ENCODE measurements at regions not wholly inside any gene's neighbourhood (a gene's known extent, or its start where the extent isn't known, plus 50 kb on each side); places are given as distances from the start of the nearest gene placed in this dataset.

- TF ChIP-seq, protein P1, sequence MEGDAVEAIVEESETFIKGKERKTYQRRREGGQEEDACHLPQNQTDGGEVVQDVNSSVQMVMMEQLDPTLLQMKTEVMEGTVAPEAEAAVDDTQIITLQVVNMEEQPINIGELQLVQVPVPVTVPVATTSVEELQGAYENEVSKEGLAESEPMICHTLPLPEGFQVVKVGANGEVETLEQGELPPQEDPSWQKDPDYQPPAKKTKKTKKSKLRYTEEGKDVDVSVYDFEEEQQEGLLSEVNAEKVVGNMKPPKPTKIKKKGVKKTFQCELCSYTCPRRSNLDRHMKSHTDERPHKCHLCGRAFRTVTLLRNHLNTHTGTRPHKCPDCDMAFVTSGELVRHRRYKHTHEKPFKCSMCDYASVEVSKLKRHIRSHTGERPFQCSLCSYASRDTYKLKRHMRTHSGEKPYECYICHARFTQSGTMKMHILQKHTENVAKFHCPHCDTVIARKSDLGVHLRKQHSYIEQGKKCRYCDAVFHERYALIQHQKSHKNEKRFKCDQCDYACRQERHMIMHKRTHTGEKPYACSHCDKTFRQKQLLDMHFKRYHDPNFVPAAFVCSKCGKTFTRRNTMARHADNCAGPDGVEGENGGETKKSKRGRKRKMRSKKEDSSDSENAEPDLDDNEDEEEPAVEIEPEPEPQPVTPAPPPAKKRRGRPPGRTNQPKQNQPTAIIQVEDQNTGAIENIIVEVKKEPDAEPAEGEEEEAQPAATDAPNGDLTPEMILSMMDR (IDR thresholded peaks at IDR 0.05), result no peak
- TF ChIP-seq POLR2A (IDR thresholded peaks at IDR 0.05), result no peak
- H3K36me3 ChIP-seq, result no peaks in the 10 kb centered on the region
- peaks cover 0 to 10% (median 0%) of the 10 kb centered on the region in 4 donors for H3K27me3 ChIP-seq
- WGBS, 2 donors, result 58 to 78% methylated on average over 2 to 3 of the region's 3 CpGs
- H3K4me1 ChIP-seq, result peaks cover 0 to 5% (median 0%) of the 10 kb centered on the region in 3 donors
- intact Hi-C loops (cut with DNase I), result no loop called here
- no peak overlapping the region for H3K27ac ChIP-seq
- no peak for DNase-seq
- no peaks in the 10 kb centered on the region for H3K9me3 ChIP-seq
- H3K4me3 ChIP-seq, result no peak overlapping the region
Observed at GRCh38 chr3:43866529-43867353, 176.0 kb downstream of the ABHD5 start.

GRCh38 chr3:43867436-43868072 lies 176.8 kb downstream of the ABHD5 start:
- DNase-seq, result no peak
- Histone ChIP-seq H3K27ac (no peak overlapping the region), H3K4me3 (no peak overlapping the region), H3K4me1 (peaks cover 0 to 5% (median 0%) of the 10 kb centered on the region in 3 donors), H3K27me3 (peaks cover 0 to 10% (median 0%) of the 10 kb centered on the region in 4 donors), H3K9me3 (no peaks in the 10 kb centered on the region), H3K36me3 (no peaks in the 10 kb centered on the region)
- 77 to 96% methylated on average over 3 to 4 of the region's 8 CpGs for WGBS, 2 donors
- intact Hi-C loops (cut with DNase I), result no loop called here
- TF ChIP-seq, protein P1 (IDR thresholded peaks at IDR 0.05), result no peak
- TF ChIP-seq POLR2A (IDR thresholded peaks at IDR 0.05), result no peak

- Histone ChIP-seq H3K9me3 (no peaks in the 10 kb centered on the region), H3K36me3 (no peaks in the 10 kb centered on the region), H3K4me1 (peaks cover 0 to 5% (median 0%) of the 10 kb centered on the region in 3 donors), H3K27ac (no peak overlapping the region), H3K4me3 (no peak overlapping the region), H3K27me3 (peaks cover 0 to 8% (median 0%) of the 10 kb centered on the region in 4 donors)
- intact Hi-C loops (cut with DNase I), result no loop called here
- TF ChIP-seq, protein P1 (IDR thresholded peaks at IDR 0.05), result no peak
- TF ChIP-seq POLR2A (IDR thresholded peaks at IDR 0.05), result no peak
- DNase-seq, result no peak
- 53% methylated on average over 2 of the region's 3 CpGs for WGBS, 2 donors
Observed at GRCh38 chr3:43869491-43869890, 178.8 kb downstream of the ABHD5 start.

DNA sequence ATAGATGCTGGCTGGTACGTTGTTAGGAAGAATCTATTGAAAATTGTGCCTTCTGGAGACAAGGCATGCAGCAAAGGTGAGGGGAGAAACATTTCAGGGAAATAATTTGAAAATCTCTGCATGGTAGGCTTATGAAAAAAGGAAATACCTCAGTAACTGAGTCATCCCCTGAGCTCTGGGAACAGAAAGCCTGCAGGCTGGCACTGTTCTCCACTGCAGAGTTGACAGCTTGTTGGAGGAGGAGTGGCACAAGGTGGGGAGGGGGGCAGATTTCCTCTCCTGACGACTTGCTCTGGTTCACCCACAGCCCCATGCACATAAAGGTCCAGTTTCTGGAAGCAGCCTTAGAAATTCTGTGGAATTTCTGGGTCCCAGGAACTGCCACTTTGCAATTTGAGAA lies 179.4 kb downstream of the ABHD5 start:
- no peaks in the 10 kb centered on the region for H3K36me3 ChIP-seq
- H3K27me3 ChIP-seq, result peaks cover 0 to 7% (median 0%) of the 10 kb centered on the region in 4 donors
- no peak overlapping the region for H3K27ac ChIP-seq
- DNase-seq, result no peak
- no peak overlapping the region for H3K4me3 ChIP-seq
- intact Hi-C loops (cut with DNase I), result no loop called here
- TF ChIP-seq, protein P1 (IDR thresholded peaks at IDR 0.05), result no peak
- no peak for TF ChIP-seq POLR2A (IDR thresholded peaks at IDR 0.05)
- peaks cover 0 to 5% (median 0%) of the 10 kb centered on the region in 3 donors for H3K4me1 ChIP-seq
- no peaks in the 10 kb centered on the region for H3K9me3 ChIP-seq
- 17 to 29% methylated on average over 2 of the region's 2 CpGs for WGBS, 2 donors
